Stomach (tissue), 8 donors: ENCODE measurements at regions not wholly inside any gene's neighbourhood (a gene's known extent, or its start where the extent isn't known, plus 50 kb on each side); places are given as distances from the start of the nearest gene placed in this dataset.

ENCODE experiments used
- DNase-seq, 2 donors: peaks; one replicate each; pipeline versions ENCODE4 v3.0.0 to v3.0.0-alpha.2; 2013 to 2019
- H3K27ac ChIP-seq, 5 donors: fragments of 200-600 bp in 4 of 5; sonication (generic) in 4 of 5; one replicate each; pipeline ENCODE4 v1.5.1; 2013 to 2019; ENCODE audit warnings: mild to moderate bottlenecking in 1 of 5, moderate library complexity in 1 of 5
- H3K27me3 ChIP-seq, 3 donors: fragments of 200-600 bp; sonication (generic); one replicate each; pipeline ENCODE4 v1.5.1; 2017 to 2019; ENCODE audit warnings: mixed run types in 1 of 3
- H3K36me3 ChIP-seq, 4 donors: fragments of 200-600 bp; sonication (generic); 1 replicate in 3 of 4; 2 replicates in 1 of 4; pipeline ENCODE4 v1.5.1; 2016 to 2019
- H3K4me1 ChIP-seq, 4 donors: fragments of 200-600 bp; sonication (generic); one replicate each; pipeline ENCODE4 v1.5.1; 2016 to 2019
- H3K4me3 ChIP-seq, 4 donors: fragments of 200-600 bp; sonication (generic) in 3 of 4; one replicate each; pipeline ENCODE4 v1.5.1; 2016 to 2019; ENCODE audit warnings: mild to moderate bottlenecking in 1 of 4
- H3K9me3 ChIP-seq, 4 donors: fragments of 200-600 bp; sonication (generic); one replicate each; pipeline ENCODE4 v1.5.1; 2016 to 2019
- EP300 ChIP-seq: sonication (generic); formaldehyde crosslinking; IDR thresholded peaks from one replicate; pipeline ENCODE4 v1.6.1; 2017; ENCODE audit warnings: antibody characterized with exemption
- POLR2A ChIP-seq, 4 donors: fragments of 450-650 bp; IDR thresholded peaks; one replicate each; pipeline ENCODE4 v1.6.1; 2016; ENCODE audit warnings: antibody characterized with exemption in 4 of 4, control low read depth in 2 of 4, mild to moderate bottlenecking in 1 of 4, moderate library complexity in 1 of 4
- POLR2AphosphoS5 ChIP-seq, 3 donors: sonication (generic); formaldehyde crosslinking; IDR thresholded peaks; one replicate each; pipeline ENCODE4 v1.6.1; 2016; ENCODE audit warnings: antibody characterized with exemption in 3 of 3
- WGBS, 5 donors: extraction: QIAGEN DNeasy Blood & Tissue Kit in 3 of 5; methylation state at CpG; one replicate each; pipeline versions ENCODE4 v1.1.5 to v1.1.7; 2013 to 2018; 5-methylcytosine and 5-hydroxymethylcytosine counted together
- intact Hi-C: fragments of 100-400 bp; cut with DNase I; formaldehyde crosslinking; loops from one replicate; pipeline ENCODE4 v1.15.1; 2023; ENCODE audit warnings: low total_unique reads
- TF ChIP-seq, protein P1 (sequence below), 7 experiments: fragments of 450-650 bp in 4 of 7; fragments of 200-600 bp in 3 of 7; sonication (generic) in 3 of 7; IDR thresholded peaks; one replicate each; pipeline ENCODE4 v1.5.1; 2016 to 2019; ENCODE audit warnings: antibody characterized with exemption in 7 of 7, control low read depth in 2 of 7, mild to moderate bottlenecking in 1 of 7
- donor health status: healthy with polysubstance abuse.
- donor health status: Bipolar disorder and iron deficiency.
- donor health status: healthy.

DNA sequence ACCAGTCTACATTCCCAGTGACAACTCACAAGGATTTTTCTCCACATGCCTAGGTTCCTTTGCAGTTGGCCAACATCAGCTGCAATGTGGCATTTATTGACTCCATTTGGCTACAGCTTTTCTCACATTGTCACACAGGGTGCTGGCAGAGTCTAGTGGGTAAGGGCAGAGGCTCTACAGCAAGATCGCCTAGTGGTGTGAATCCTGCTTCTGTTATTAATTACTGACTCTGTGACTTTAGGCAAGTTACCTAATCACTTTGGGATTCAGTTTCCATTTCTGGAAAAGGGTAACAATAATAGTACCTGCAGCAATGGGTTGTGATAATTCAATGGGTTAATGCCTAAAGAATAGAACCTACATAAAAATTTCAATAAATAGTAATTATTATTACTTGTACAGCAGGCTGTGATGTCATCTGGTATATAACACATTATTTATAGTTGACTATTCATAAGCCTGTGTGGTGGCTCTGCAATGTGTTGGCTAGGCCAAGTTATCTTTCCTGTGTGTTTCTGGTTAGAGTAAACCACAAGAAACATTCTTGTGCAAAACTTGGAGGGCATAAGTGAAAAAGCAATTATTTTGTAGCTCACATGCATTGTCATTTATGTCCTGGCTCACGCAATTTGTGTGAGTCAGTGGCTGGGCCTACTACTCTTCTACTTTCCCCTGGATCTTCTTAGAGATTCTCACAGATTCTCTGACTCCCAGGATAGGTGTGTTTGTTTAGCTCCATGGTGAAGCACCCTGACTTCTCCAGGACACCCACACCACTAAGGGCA, 59.5 kb downstream of the PTGS2 start:
- Histone ChIP-seq H3K9me3 (no peaks in the 10 kb centered on the region), H3K27ac (no peak overlapping the region), H3K4me3 (no peak overlapping the region), H3K36me3 (no peaks in the 10 kb centered on the region), H3K4me1 (peaks cover 0 to 9% (median 0%) of the 10 kb centered on the region in 4 donors), H3K27me3 (no peaks in the 10 kb centered on the region)
- intact Hi-C loops = no loop called here
- DNase-seq = no peak
- TF ChIP-seq, protein P1, sequence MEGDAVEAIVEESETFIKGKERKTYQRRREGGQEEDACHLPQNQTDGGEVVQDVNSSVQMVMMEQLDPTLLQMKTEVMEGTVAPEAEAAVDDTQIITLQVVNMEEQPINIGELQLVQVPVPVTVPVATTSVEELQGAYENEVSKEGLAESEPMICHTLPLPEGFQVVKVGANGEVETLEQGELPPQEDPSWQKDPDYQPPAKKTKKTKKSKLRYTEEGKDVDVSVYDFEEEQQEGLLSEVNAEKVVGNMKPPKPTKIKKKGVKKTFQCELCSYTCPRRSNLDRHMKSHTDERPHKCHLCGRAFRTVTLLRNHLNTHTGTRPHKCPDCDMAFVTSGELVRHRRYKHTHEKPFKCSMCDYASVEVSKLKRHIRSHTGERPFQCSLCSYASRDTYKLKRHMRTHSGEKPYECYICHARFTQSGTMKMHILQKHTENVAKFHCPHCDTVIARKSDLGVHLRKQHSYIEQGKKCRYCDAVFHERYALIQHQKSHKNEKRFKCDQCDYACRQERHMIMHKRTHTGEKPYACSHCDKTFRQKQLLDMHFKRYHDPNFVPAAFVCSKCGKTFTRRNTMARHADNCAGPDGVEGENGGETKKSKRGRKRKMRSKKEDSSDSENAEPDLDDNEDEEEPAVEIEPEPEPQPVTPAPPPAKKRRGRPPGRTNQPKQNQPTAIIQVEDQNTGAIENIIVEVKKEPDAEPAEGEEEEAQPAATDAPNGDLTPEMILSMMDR (IDR thresholded peaks at IDR 0.05) = no peak
- TF ChIP-seq POLR2A (IDR thresholded peaks at IDR 0.05) = no peak
- TF ChIP-seq POLR2AphosphoS5 (IDR thresholded peaks at IDR 0.05) = no peak
- TF ChIP-seq EP300 = no peak
- 81 to 90% (median 84%) methylated on average over 2 of the region's 2 CpGs for WGBS, 5 donors

DNA sequence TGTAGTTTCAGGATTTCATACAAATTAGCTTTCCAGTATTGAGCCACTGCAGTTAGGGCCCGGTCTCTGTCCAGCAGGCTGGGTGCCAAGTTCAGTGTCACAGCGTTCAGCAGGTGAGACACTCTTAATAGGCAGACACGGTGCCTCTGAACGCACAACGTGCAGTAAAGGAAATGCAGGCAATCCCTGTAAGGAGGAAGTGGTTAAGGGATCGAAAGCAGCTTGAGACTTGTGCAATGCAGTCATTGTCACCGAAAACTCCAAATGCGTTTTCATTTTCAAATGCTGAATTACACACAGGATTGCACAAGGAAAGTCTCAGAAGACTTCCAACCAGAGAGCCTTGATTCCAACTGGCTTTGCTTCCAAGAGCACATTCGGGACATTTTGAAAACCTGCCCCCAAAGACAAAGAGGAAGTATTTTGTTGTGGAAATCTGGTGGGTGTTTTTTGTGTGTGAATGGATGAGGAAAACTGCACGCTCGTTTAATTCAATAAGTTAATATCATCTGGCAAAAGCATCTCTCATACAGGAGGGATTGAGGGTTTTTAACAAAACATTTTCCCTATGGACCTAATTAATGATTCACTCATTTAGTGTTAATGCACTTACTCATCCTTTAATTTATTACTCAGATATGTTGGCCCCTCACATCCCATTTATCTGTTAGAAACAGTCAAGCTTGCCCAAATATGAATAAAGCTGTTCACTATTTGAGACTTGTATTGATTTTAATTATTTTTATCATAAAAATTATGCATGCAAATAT, 61.6 kb downstream of the PTGS2 start:
- WGBS, 5 donors = 41 to 69% (median 55%) methylated on average over 11 of the region's 11 CpGs
- Histone ChIP-seq H3K4me3 (peak overlapping the region; percentile 0 to 15 (median 12)), H3K9me3 (no peaks in the 10 kb centered on the region), H3K27me3 (no peaks in the 10 kb centered on the region), H3K4me1 (peaks cover 0 to 9% (median 0%) of the 10 kb centered on the region in 4 donors), H3K36me3 (no peaks in the 10 kb centered on the region), H3K27ac (peak overlapping the region in 3 of 5 donors; percentile 46 to 71 (median 67))
- no peak for TF ChIP-seq EP300
- peak in 2 of 3 donors; percentile 31 to 45 for TF ChIP-seq POLR2AphosphoS5 (IDR thresholded peaks at IDR 0.05)
- intact Hi-C loops = no loop called here
- peak; percentile 30 to 53 for DNase-seq

DNA sequence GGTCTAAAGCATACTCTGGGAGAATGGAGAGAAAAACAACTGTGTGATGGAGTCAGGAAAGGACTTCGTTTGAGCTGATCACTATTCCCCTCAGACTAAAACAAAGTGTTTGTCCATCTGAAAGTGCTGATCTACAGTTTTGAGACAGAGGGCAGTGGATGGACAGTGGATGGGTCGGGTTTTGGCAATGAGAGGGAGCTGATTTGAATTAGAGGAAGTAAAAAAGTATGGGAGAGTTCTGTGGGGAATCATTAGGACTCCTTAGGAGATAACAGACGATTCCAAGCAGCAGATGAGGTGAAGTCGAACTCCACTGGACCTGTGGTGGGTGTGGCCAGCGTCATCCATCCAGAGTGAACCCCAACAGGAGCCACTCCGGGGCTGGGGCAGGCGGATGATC, 62.3 kb downstream of the PTGS2 start:
- H3K27me3 ChIP-seq = no peaks in the 10 kb centered on the region
- no peak for TF ChIP-seq EP300
- TF ChIP-seq POLR2AphosphoS5 (IDR thresholded peaks at IDR 0.05) = no peak
- TF ChIP-seq, protein P1 (IDR thresholded peaks at IDR 0.05) = no peak
- TF ChIP-seq POLR2A (IDR thresholded peaks at IDR 0.05) = no peak
- 58 to 66% (median 60%) methylated on average over 7 of the region's 7 CpGs for WGBS, 5 donors
- DNase-seq = no peak
- H3K4me3 ChIP-seq = peak overlapping the region; percentile 0 to 15 (median 12)
- no peaks in the 10 kb centered on the region for H3K9me3 ChIP-seq
- H3K4me1 ChIP-seq = peaks cover 0 to 9% (median 0%) of the 10 kb centered on the region in 4 donors
- no peaks in the 10 kb centered on the region for H3K36me3 ChIP-seq
- peak overlapping the region in 3 of 5 donors; percentile 46 to 71 (median 67) for H3K27ac ChIP-seq
- intact Hi-C loops = no loop called here

DNA sequence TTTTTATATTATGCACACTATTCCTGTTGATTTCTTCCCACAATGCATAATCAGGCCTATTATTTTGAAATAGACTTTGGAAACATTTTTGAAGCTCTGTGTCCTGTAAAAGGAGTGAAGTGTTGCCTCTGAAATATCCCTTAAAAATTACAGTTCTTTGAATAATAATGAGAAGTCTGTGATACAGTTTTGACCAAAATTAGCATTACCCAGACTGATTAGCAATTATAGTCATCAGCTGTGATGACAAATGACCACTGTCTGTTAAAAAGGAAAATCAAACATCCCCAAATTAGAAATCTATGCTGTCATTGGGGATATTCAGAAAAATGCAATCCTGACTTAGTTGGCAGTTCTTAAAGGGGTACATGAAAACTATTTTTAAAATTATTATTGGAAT, 63.7 kb downstream of the PTGS2 start:
- H3K36me3 ChIP-seq = no peaks in the 10 kb centered on the region
- no peak for TF ChIP-seq POLR2A (IDR thresholded peaks at IDR 0.05)
- no peak for TF ChIP-seq POLR2AphosphoS5 (IDR thresholded peaks at IDR 0.05)
- no peak for TF ChIP-seq EP300
- TF ChIP-seq, protein P1 (IDR thresholded peaks at IDR 0.05) = no peak
- no peak overlapping the region for H3K27ac ChIP-seq
- H3K27me3 ChIP-seq = no peaks in the 10 kb centered on the region
- H3K4me1 ChIP-seq = peaks cover 0 to 9% (median 0%) of the 10 kb centered on the region in 4 donors
- no peak overlapping the region for H3K4me3 ChIP-seq
- intact Hi-C loops = no loop called here
- H3K9me3 ChIP-seq = no peaks in the 10 kb centered on the region
- no peak for DNase-seq
